DND-41 (cell line): ENCODE measurements at regions not wholly inside any gene's neighbourhood (a gene's known extent, or its start where the extent isn't known, plus 50 kb on each side); places are given as distances from the start of the nearest gene placed in this dataset.

Experiments
- EZH2 ChIP-seq: IDR thresholded peaks from 3 replicates; pipeline ENCODE4 v1.6.1; 2012; ENCODE audit warnings: borderline replicate concordance, low read depth, mild to moderate bottlenecking, moderate library complexity, low read length, inconsistent platforms; ENCODE audit not compliant: severe bottlenecking
- TF ChIP-seq, protein P1 (sequence below): IDR thresholded peaks from 2 replicates; pipeline ENCODE4 v1.5.1; 2012; ENCODE audit warnings: borderline replicate concordance, low read length, moderate library complexity, mild to moderate bottlenecking; ENCODE audit not compliant: poor library complexity, severe bottlenecking; ENCODE audit errors: extremely low read depth

DNA sequence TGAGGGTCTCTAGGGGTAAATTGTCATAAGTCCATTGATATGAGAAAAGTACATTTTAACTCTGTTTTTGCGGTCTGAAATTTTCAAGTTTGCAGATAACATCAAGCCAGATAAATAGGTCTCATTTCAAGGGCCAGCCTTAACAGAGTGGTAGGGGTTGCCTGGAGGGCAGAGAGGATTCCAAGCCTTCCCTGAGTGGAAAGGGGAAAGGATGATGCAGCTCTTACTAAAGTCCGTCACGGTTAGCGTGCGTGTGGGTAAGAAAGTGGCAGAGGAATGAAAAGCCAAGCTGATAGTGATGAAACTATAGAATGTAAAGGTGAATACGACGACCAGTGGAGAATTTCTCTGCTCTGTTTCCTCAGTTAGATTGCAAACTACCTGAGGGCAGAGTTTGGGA is 71.6 kb downstream of the ADRA2A start:
- TF ChIP-seq, protein P1, sequence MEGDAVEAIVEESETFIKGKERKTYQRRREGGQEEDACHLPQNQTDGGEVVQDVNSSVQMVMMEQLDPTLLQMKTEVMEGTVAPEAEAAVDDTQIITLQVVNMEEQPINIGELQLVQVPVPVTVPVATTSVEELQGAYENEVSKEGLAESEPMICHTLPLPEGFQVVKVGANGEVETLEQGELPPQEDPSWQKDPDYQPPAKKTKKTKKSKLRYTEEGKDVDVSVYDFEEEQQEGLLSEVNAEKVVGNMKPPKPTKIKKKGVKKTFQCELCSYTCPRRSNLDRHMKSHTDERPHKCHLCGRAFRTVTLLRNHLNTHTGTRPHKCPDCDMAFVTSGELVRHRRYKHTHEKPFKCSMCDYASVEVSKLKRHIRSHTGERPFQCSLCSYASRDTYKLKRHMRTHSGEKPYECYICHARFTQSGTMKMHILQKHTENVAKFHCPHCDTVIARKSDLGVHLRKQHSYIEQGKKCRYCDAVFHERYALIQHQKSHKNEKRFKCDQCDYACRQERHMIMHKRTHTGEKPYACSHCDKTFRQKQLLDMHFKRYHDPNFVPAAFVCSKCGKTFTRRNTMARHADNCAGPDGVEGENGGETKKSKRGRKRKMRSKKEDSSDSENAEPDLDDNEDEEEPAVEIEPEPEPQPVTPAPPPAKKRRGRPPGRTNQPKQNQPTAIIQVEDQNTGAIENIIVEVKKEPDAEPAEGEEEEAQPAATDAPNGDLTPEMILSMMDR = no peak
- no peak for TF ChIP-seq EZH2
